Fibroblast of pulmonary artery (primary cell): ENCODE measurements at regions not wholly inside any gene's neighbourhood (a gene's known extent, or its start where the extent isn't known, plus 50 kb on each side); places are given as distances from the start of the nearest gene placed in this dataset.

Experiments used
- DNase-seq: peaks from one replicate; pipeline ENCODE4 v3.0.0-alpha.2; 2010; ENCODE audit warnings: low read depth
- H3K4me3 ChIP-seq: replicated peaks from 2 replicates; pipeline ENCODE4 v1.5.1; 2011; ENCODE audit warnings: low read depth, mild to moderate bottlenecking, control low read depth, low read length, moderate library complexity
- CTCF ChIP-seq: IDR thresholded peaks from 2 replicates; pipeline ENCODE4 v1.5.1; 2011; ENCODE audit warnings: mild to moderate bottlenecking, control low read depth, low read length, inconsistent platforms; ENCODE audit errors: missing control alignments

- TF ChIP-seq CTCF = no peak
- no peak for DNase-seq
- H3K4me3 ChIP-seq = no peak overlapping the region
Measured at GRCh38 chr10:32167450-32167849, 111.2 kb upstream of the KIF5B start.

- no peak overlapping the region for H3K4me3 ChIP-seq
- no peak for TF ChIP-seq CTCF
- DNase-seq = no peak
Measured at GRCh38 chr10:32166365-32166764, 110.1 kb upstream of the KIF5B start.

GRCh38 chr10:32163762-32164148, 107.5 kb upstream of the KIF5B start:
- TF ChIP-seq CTCF = no peak

GRCh38 chr10:32163071-32163761, 107.0 kb upstream of the KIF5B start:
- TF ChIP-seq CTCF = no peak
- no peak for DNase-seq
- H3K4me3 ChIP-seq = no peak overlapping the region

More at GRCh38 chr10:32163762-32164148, 107.5 kb upstream of the KIF5B start:
- no peak for DNase-seq
- no peak overlapping the region for H3K4me3 ChIP-seq

- no peak for TF ChIP-seq CTCF
- no peak overlapping the region for H3K4me3 ChIP-seq
- DNase-seq = no peak
Measured at GRCh38 chr10:32161586-32161985, 105.4 kb upstream of the KIF5B start.

- TF ChIP-seq CTCF = no peak
- no peak overlapping the region for H3K4me3 ChIP-seq
- DNase-seq = no peak
Measured at GRCh38 chr10:32160864-32161263, 104.6 kb upstream of the KIF5B start.

GRCh38 chr10:32159264-32159663, 103.0 kb upstream of the KIF5B start:
- DNase-seq = no peak
- no peak for TF ChIP-seq CTCF
- H3K4me3 ChIP-seq = no peak overlapping the region
